H9 (cell line): ENCODE measurements at regions not wholly inside any gene's neighbourhood (a gene's known extent, or its start where the extent isn't known, plus 50 kb on each side); places are given as distances from the start of the nearest gene placed in this dataset.

Experiments used
- DNase-seq: peaks from one replicate; pipeline ENCODE4 v3.0.0-alpha.2; 2017
- H2AFZ ChIP-seq: one replicate; pipeline ENCODE4 v1.6.1; 2013; ENCODE audit warnings: mild to moderate bottlenecking, low read length, control low read depth, moderate library complexity
- H2AK5ac ChIP-seq: 2 replicates; pipeline ENCODE4 v1.6.1; 2013; ENCODE audit warnings: low read length, control low read depth, mixed read lengths; ENCODE audit not compliant: insufficient read length
- H2BK120ac ChIP-seq: one replicate; pipeline ENCODE4 v1.6.1; 2013; ENCODE audit warnings: low read depth, mild to moderate bottlenecking, low read length, control low read depth, inconsistent platforms; ENCODE audit not compliant: poor library complexity, severe bottlenecking
- H2BK12ac ChIP-seq: 2 replicates; pipeline ENCODE4 v1.6.1; 2013; ENCODE audit warnings: low read length, control low read depth, mixed read lengths, low read depth; ENCODE audit not compliant: insufficient read length
- H2BK15ac ChIP-seq: 2 replicates; pipeline ENCODE4 v1.6.1; 2013; ENCODE audit warnings: low read depth, low read length, control low read depth
- H2BK20ac ChIP-seq: one replicate; pipeline ENCODE4 v1.6.1; 2013; ENCODE audit warnings: low read depth, mild to moderate bottlenecking, low read length, control low read depth, inconsistent platforms; ENCODE audit not compliant: poor library complexity, severe bottlenecking
- H2BK5ac ChIP-seq: 2 replicates; pipeline ENCODE4 v1.6.1; 2013; ENCODE audit warnings: low read length, control low read depth, mixed read lengths; ENCODE audit not compliant: insufficient read length
- H3K14ac ChIP-seq: 2 replicates; pipeline ENCODE4 v1.6.1; 2013; ENCODE audit warnings: low read length, control low read depth; ENCODE audit not compliant: insufficient read depth
- H3K18ac ChIP-seq: 2 replicates; pipeline ENCODE4 v1.6.1; 2013; ENCODE audit warnings: low read depth, mild to moderate bottlenecking, mixed read lengths, low read length, control low read depth; ENCODE audit not compliant: insufficient read length
- H3K23ac ChIP-seq: 2 replicates; pipeline ENCODE4 v1.6.1; 2013; ENCODE audit warnings: low read length, control low read depth, mixed read lengths, low read depth; ENCODE audit not compliant: insufficient read length
- H3K23me2 ChIP-seq: 2 replicates; pipeline ENCODE4 v1.6.1; 2013; ENCODE audit warnings: low read depth, mild to moderate bottlenecking, mixed read lengths, low read length, control low read depth; ENCODE audit not compliant: insufficient read length, poor library complexity, severe bottlenecking
- H3K27ac ChIP-seq: 2 replicates; pipeline ENCODE4 v1.5.1; 2013; ENCODE audit warnings: low read length, control low read depth, mixed read lengths, low read depth; ENCODE audit not compliant: insufficient read length
- H3K27me3 ChIP-seq: 2 replicates; pipeline ENCODE4 v1.6.1; 2013; ENCODE audit warnings: low read length, control low read depth, inconsistent platforms; ENCODE audit not compliant: insufficient read depth
- H3K4ac ChIP-seq: 2 replicates; pipeline ENCODE4 v1.6.1; 2013; ENCODE audit warnings: low read depth, mild to moderate bottlenecking, control low read depth, inconsistent platforms, low read length, moderate library complexity
- H3K4me1 ChIP-seq: 2 replicates; pipeline ENCODE4 v1.6.1; 2013; ENCODE audit warnings: low read length, control low read depth, inconsistent platforms; ENCODE audit not compliant: insufficient read depth
- H3K4me2 ChIP-seq: 2 replicates; pipeline ENCODE4 v1.6.1; 2013; ENCODE audit warnings: low read length, control low read depth, mixed read lengths; ENCODE audit not compliant: insufficient read length, insufficient read depth
- H3K56ac ChIP-seq: 2 replicates; pipeline ENCODE4 v1.6.1; 2013; ENCODE audit warnings: low read depth, mild to moderate bottlenecking, mixed read lengths, low read length, control low read depth; ENCODE audit not compliant: insufficient read length
- H3K79me1 ChIP-seq: 2 replicates; pipeline ENCODE4 v1.6.1; 2013; ENCODE audit warnings: low read depth, mild to moderate bottlenecking, moderate library complexity, low read length, control low read depth, inconsistent platforms; ENCODE audit not compliant: insufficient read depth, poor library complexity, severe bottlenecking
- H3K79me2 ChIP-seq: 2 replicates; pipeline ENCODE4 v1.6.1; 2013; ENCODE audit warnings: low read length, control low read depth, inconsistent platforms; ENCODE audit not compliant: insufficient read depth
- H3K9ac ChIP-seq: 2 replicates; pipeline ENCODE4 v1.6.1; 2013; ENCODE audit warnings: low read length, control low read depth, mixed read lengths; ENCODE audit not compliant: insufficient read length; ENCODE audit errors: extremely low read depth
- H3K9me3 ChIP-seq: one replicate; pipeline ENCODE4 v1.6.1; 2013; ENCODE audit warnings: low read depth, low read length, inconsistent platforms; ENCODE audit not compliant: control insufficient read depth
- H3T11ph ChIP-seq: one replicate; pipeline ENCODE4 v1.6.1; 2013; ENCODE audit warnings: mild to moderate bottlenecking, low read length, control low read depth, inconsistent platforms
- H4K20me1 ChIP-seq: one replicate; pipeline ENCODE4 v1.6.1; 2013; ENCODE audit not compliant: control insufficient read depth, insufficient read length, insufficient read depth
- H4K5ac ChIP-seq: 2 replicates; pipeline ENCODE4 v1.6.1; 2013; ENCODE audit warnings: low read depth, mild to moderate bottlenecking, mixed read lengths, low read length, control low read depth; ENCODE audit not compliant: insufficient read length
- H4K8ac ChIP-seq: replicated peaks from 2 replicates; pipeline ENCODE4 v1.6.1; 2013; ENCODE audit warnings: low read length, control low read depth, mixed read lengths, low read depth; ENCODE audit not compliant: insufficient read length
- H4K91ac ChIP-seq: 2 replicates; pipeline ENCODE4 v1.6.1; 2013; ENCODE audit warnings: low read depth, mild to moderate bottlenecking, moderate library complexity, mixed read lengths, low read length, control low read depth; ENCODE audit not compliant: insufficient read length
- H3K27ac Mint-ChIP-seq, 3 experiments: 2 replicates in 2 of 3; 3 replicates in 1 of 3; pipeline ENCODE4 v1.8.0; 2020 to 2021; ENCODE audit warnings: mixed read lengths in 3 of 3, mild to moderate bottlenecking in 1 of 3, moderate library complexity in 1 of 3
- H3K27me3 Mint-ChIP-seq: 2 replicates; pipeline ENCODE4 v1.8.0; 2021; ENCODE audit warnings: low read depth, mild to moderate bottlenecking, moderate library complexity, mixed read lengths
- H3K36me3 Mint-ChIP-seq, 3 experiments: 2 replicates in 2 of 3; 3 replicates in 1 of 3; pipeline ENCODE4 v1.8.0; 2020 to 2021; ENCODE audit warnings: low read depth in 3 of 3, mixed read lengths in 3 of 3; ENCODE audit not compliant: insufficient read depth in 1 of 3
- H3K4me1 Mint-ChIP-seq, 2 experiments: 2 replicates each; pipeline ENCODE4 v1.8.0; 2020; ENCODE audit warnings: mixed read lengths in 2 of 2
- H3K4me3 Mint-ChIP-seq, 2 experiments: 2 replicates in 1 of 2; 3 replicates in 1 of 2; pipeline ENCODE4 v1.8.0; 2020 to 2021; ENCODE audit warnings: mild to moderate bottlenecking in 2 of 2, mixed read lengths in 2 of 2, moderate library complexity in 1 of 2
- H3K9me3 Mint-ChIP-seq, 2 experiments: 2 replicates in 1 of 2; 3 replicates in 1 of 2; pipeline ENCODE4 v1.8.0; 2020; ENCODE audit warnings: mild to moderate bottlenecking in 2 of 2, mixed read lengths in 2 of 2, moderate library complexity in 1 of 2
- CTCF ChIP-seq: fragments of 200-600 bp; sonication (generic); conservative IDR thresholded peaks from 3 replicates; pipeline ENCODE4 v1.8.0; 2021; ENCODE audit warnings: antibody characterized with exemption, mild to moderate bottlenecking
- WGBS: extraction: QIAGEN DNeasy Blood & Tissue Kit; methylation state at CpG from one replicate; pipeline ENCODE4 v1.1.7; 2013; ENCODE audit warnings: missing lambda C conversion rate, low lambda C conversion rate, mixed read lengths; ENCODE audit not compliant: insufficient read length; ENCODE audit errors: extremely low coverage; 5-methylcytosine and 5-hydroxymethylcytosine counted together

GRCh38 chr1:178643349-178643748 lies 81.7 kb upstream of the RALGPS2 start:
- Mint-ChIP-seq H3K4me1 (peaks cover 33 to 49% of the 10 kb centered on the region in 2 experiments), H3K9me3 (no peaks in the 10 kb centered on the region), H3K36me3 (no peaks in the 10 kb centered on the region), H3K4me3 (no peak overlapping the region), H3K27me3 (no peaks in the 10 kb centered on the region; the same call in 1 of the 2 replicates), H3K27ac (no peak overlapping the region)
- no peaks in the 10 kb centered on the region for H3K9me3 ChIP-seq
- no peak overlapping the region for H3K4ac ChIP-seq
- H3K9ac ChIP-seq, result no peak overlapping the region
- no peak overlapping the region for H4K5ac ChIP-seq
- no peak for DNase-seq
- peaks cover 2% of the 10 kb centered on the region for H4K20me1 ChIP-seq
- no peak for TF ChIP-seq CTCF
- no peak overlapping the region for H2AFZ ChIP-seq
- H4K91ac ChIP-seq, result no peak overlapping the region
- no peak overlapping the region for H3K4me2 ChIP-seq
- H3K56ac ChIP-seq, result no peak overlapping the region
- H2BK12ac ChIP-seq, result no peak overlapping the region
- H3K14ac ChIP-seq, result no peak overlapping the region
- H3K18ac ChIP-seq, result no peak overlapping the region
- H3T11ph ChIP-seq, result no peak overlapping the region
- no peak overlapping the region for H2BK15ac ChIP-seq
- no peaks in the 10 kb centered on the region for H3K23me2 ChIP-seq
- no peak overlapping the region for H3K23ac ChIP-seq
- no peaks in the 10 kb centered on the region for H3K79me1 ChIP-seq
- peaks cover 4% of the 10 kb centered on the region; the same call in 1 of the 2 replicates for H3K4me1 ChIP-seq
- peak overlapping the region; percentile 83 for H2BK20ac ChIP-seq
- H3K27ac ChIP-seq, result no peak overlapping the region
- no CpG with 5 or more reads among the region's 4 CpGs for WGBS
- H4K8ac ChIP-seq, result no peak overlapping the region
- H3K27me3 ChIP-seq, result no peaks in the 10 kb centered on the region; the same call in 1 of the 2 replicates
- H2BK5ac ChIP-seq, result no peak overlapping the region
- no peak overlapping the region for H2AK5ac ChIP-seq
- no peak overlapping the region for H2BK120ac ChIP-seq
- H3K79me2 ChIP-seq, result no peaks in the 10 kb centered on the region
